ENCODE measurements at regions not wholly inside any gene's neighbourhood (a gene's known extent, or its start where the extent isn't known, plus 50 kb on each side); places are given as distances from the start of the nearest gene placed in this dataset.

GRCh38 chr1:195047772-195048171, 1560.5 kb downstream of the KCNT2 start:
- no peak overlapping the region for H3K27ac ChIP-seq
- H3K27me3 ChIP-seq: no peaks in the 10 kb centered on the region
- WGBS: 58% methylated on average over 2 of the region's 2 CpGs
- H3K36me3 ChIP-seq: no peaks in the 10 kb centered on the region
- H3K9me3 ChIP-seq: no peaks in the 10 kb centered on the region
- no peak for DNase-seq (ENCODE audit: low spot score in 2 of 2)
- H3K4me3 ChIP-seq: no peak overlapping the region
- TF ChIP-seq POLR2AphosphoS5 (IDR thresholded peaks at IDR 0.05) (no peak), CTCF (IDR thresholded peaks at IDR 0.05) (no peak), POLR2A (IDR thresholded peaks at IDR 0.05) (no peak), EP300 (IDR thresholded peaks at IDR 0.05) (no peak)
- H3K4me1 ChIP-seq: no peaks in the 10 kb centered on the region

- no peak for DNase-seq (ENCODE audit: low spot score in 2 of 2)
- Histone ChIP-seq H3K27me3 (no peaks in the 10 kb centered on the region), H3K27ac (no peak overlapping the region), H3K4me1 (no peaks in the 10 kb centered on the region), H3K9me3 (no peaks in the 10 kb centered on the region), H3K4me3 (no peak overlapping the region), H3K36me3 (no peaks in the 10 kb centered on the region)
- 84% methylated on average over 2 of the region's 2 CpGs for WGBS
- TF ChIP-seq CTCF (IDR thresholded peaks at IDR 0.05): no peak
- no peak for TF ChIP-seq EP300 (IDR thresholded peaks at IDR 0.05)
- TF ChIP-seq POLR2AphosphoS5 (IDR thresholded peaks at IDR 0.05): no peak
- TF ChIP-seq POLR2A (IDR thresholded peaks at IDR 0.05): no peak
Observed at GRCh38 chr1:195045072-195045471, 1563.2 kb downstream of the KCNT2 start.

- 88% methylated on average over 5 of the region's 5 CpGs for WGBS
- Histone ChIP-seq H3K36me3 (no peaks in the 10 kb centered on the region), H3K4me1 (no peaks in the 10 kb centered on the region), H3K27ac (no peak overlapping the region), H3K4me3 (no peak overlapping the region), H3K27me3 (no peaks in the 10 kb centered on the region), H3K9me3 (peaks cover 8% of the 10 kb centered on the region)
- no peak for DNase-seq (ENCODE audit: low spot score in 2 of 2)
- TF ChIP-seq EP300 (IDR thresholded peaks at IDR 0.05): no peak
- TF ChIP-seq POLR2A (IDR thresholded peaks at IDR 0.05): no peak
- TF ChIP-seq POLR2AphosphoS5 (IDR thresholded peaks at IDR 0.05): no peak
- no peak for TF ChIP-seq CTCF (IDR thresholded peaks at IDR 0.05)
Observed at GRCh38 chr1:195030793-195031192, 1577.4 kb downstream of the KCNT2 start.

- DNase-seq (ENCODE audit: low spot score in 2 of 2): no peak
- 83% methylated on average over 6 of the region's 6 CpGs for WGBS
- H3K4me1 ChIP-seq: no peaks in the 10 kb centered on the region
Observed at GRCh38 chr1:195026792-195027191, 1581.4 kb downstream of the KCNT2 start.

GRCh38 chr1:195019385-195019784, 1588.9 kb downstream of the KCNT2 start:
- no peaks in the 10 kb centered on the region for H3K4me1 ChIP-seq
- TF ChIP-seq POLR2AphosphoS5 (IDR thresholded peaks at IDR 0.05) (no peak), EP300 (IDR thresholded peaks at IDR 0.05) (no peak), POLR2A (IDR thresholded peaks at IDR 0.05) (no peak), CTCF (IDR thresholded peaks at IDR 0.05) (no peak)
- H3K27ac ChIP-seq: no peak overlapping the region
- H3K9me3 ChIP-seq: no peaks in the 10 kb centered on the region
- no peaks in the 10 kb centered on the region for H3K27me3 ChIP-seq
- H3K36me3 ChIP-seq: no peaks in the 10 kb centered on the region
- no peak overlapping the region for H3K4me3 ChIP-seq
- no peak for DNase-seq (ENCODE audit: low spot score in 2 of 2)
- WGBS: 55% methylated on average over 1 of the region's 1 CpG

More at GRCh38 chr1:195026792-195027191, 1581.4 kb downstream of the KCNT2 start:
- H3K27me3 ChIP-seq: no peaks in the 10 kb centered on the region
- H3K27ac ChIP-seq: no peak overlapping the region
- no peak overlapping the region for H3K4me3 ChIP-seq
- no peaks in the 10 kb centered on the region for H3K36me3 ChIP-seq
- peaks cover 8% of the 10 kb centered on the region for H3K9me3 ChIP-seq
- TF ChIP-seq POLR2AphosphoS5 (IDR thresholded peaks at IDR 0.05): no peak
- TF ChIP-seq CTCF (IDR thresholded peaks at IDR 0.05): no peak
- no peak for TF ChIP-seq POLR2A (IDR thresholded peaks at IDR 0.05)
- TF ChIP-seq EP300 (IDR thresholded peaks at IDR 0.05): no peak
